MM.1S (cell line): ENCODE measurements at regions not wholly inside any gene's neighbourhood (a gene's known extent, or its start where the extent isn't known, plus 50 kb on each side); places are given as distances from the start of the nearest gene placed in this dataset.

Experiments used
- DNase-seq: peaks from one replicate; pipeline ENCODE4 v3.0.0-alpha.2; 2015
- H2AFZ ChIP-seq: fragments of 300-600 bp; sonication (generic); 2 replicates; pipeline ENCODE4 v1.6.0; 2016; ENCODE audit warnings: antibody characterized with exemption, low read length
- H3F3A ChIP-seq: fragments of 300-600 bp; sonication (generic); 2 replicates; pipeline ENCODE4 v1.6.1; 2016; ENCODE audit warnings: mild to moderate bottlenecking, antibody characterized with exemption, low read length, moderate library complexity, mixed read lengths; ENCODE audit not compliant: insufficient read depth
- H3K27ac ChIP-seq: fragments of 300-600 bp; sonication (generic); 2 replicates; pipeline ENCODE4 v1.5.1; 2016; ENCODE audit warnings: mild to moderate bottlenecking, low read length
- H3K27me3 ChIP-seq: fragments of 300-600 bp; sonication (generic); replicated peaks from 2 replicates; pipeline ENCODE4 v1.6.0; 2016; ENCODE audit warnings: low read length; ENCODE audit not compliant: insufficient read depth
- H3K36me3 ChIP-seq: fragments of 300-600 bp; sonication (generic); replicated peaks from 2 replicates; pipeline ENCODE4 v1.6.1; 2016; ENCODE audit warnings: mild to moderate bottlenecking, low read length, mixed read lengths; ENCODE audit not compliant: insufficient read depth
- H3K4me1 ChIP-seq: fragments of 300-600 bp; sonication (generic); 2 replicates; pipeline ENCODE4 v1.6.1; 2016; ENCODE audit warnings: low read length, mixed read lengths
- H3K4me2 ChIP-seq: fragments of 300-600 bp; sonication (generic); 2 replicates; pipeline ENCODE4 v1.6.0; 2016; ENCODE audit warnings: low read depth, low read length
- H3K4me3 ChIP-seq: fragments of 300-600 bp; sonication (generic); 2 replicates; pipeline ENCODE4 v1.5.1; 2016; ENCODE audit warnings: low read length, mixed read lengths
- H3K79me2 ChIP-seq: fragments of 300-600 bp; sonication (generic); 2 replicates; pipeline ENCODE4 v1.6.1; 2016; ENCODE audit warnings: mixed run types, low read length, mixed read lengths
- H3K9ac ChIP-seq: fragments of 300-600 bp; sonication (generic); 2 replicates; pipeline ENCODE4 v1.6.1; 2016; ENCODE audit warnings: low read length, mixed read lengths
- H3K9me2 ChIP-seq: fragments of 300-600 bp; sonication (generic); replicated peaks from 2 replicates; pipeline ENCODE4 v1.6.1; 2016; ENCODE audit warnings: mild to moderate bottlenecking, low read length, mixed read lengths; ENCODE audit not compliant: insufficient read depth
- H3K9me3 ChIP-seq: fragments of 300-600 bp; sonication (generic); replicated peaks from 2 replicates; pipeline ENCODE4 v1.6.1; 2016; ENCODE audit warnings: mild to moderate bottlenecking, low read length, mixed read lengths; ENCODE audit not compliant: insufficient read depth
- H4K20me1 ChIP-seq: fragments of 300-600 bp; sonication (generic); 2 replicates; pipeline ENCODE4 v1.6.1; 2016; ENCODE audit warnings: mild to moderate bottlenecking, low read length, moderate library complexity, mixed read lengths; ENCODE audit not compliant: insufficient read depth
- CTCF ChIP-seq: fragments of 300-600 bp; sonication (generic); IDR thresholded peaks from 2 replicates; pipeline ENCODE4 v1.5.1; 2016; ENCODE audit warnings: antibody characterized with exemption, low read length, mixed read lengths
- EZH2 ChIP-seq: fragments of 300-600 bp; sonication (generic); optimal IDR thresholded peaks from 2 replicates; pipeline ENCODE3; 2017; ENCODE audit warnings: low read depth, mild to moderate bottlenecking, antibody characterized with exemption, low read length, mixed read lengths
- EZH2phosphoT487 ChIP-seq: fragments of 300-600 bp; sonication (generic); IDR thresholded peaks from 2 replicates; pipeline ENCODE4 v1.6.1; 2018; ENCODE audit warnings: antibody characterized with exemption, low read length

- Histone ChIP-seq H3K27me3 (no peaks in the 10 kb centered on the region), H3F3A (no peaks in the 10 kb centered on the region), H3K9me2 (no peaks in the 10 kb centered on the region), H3K4me3 (no peak overlapping the region), H3K36me3 (no peaks in the 10 kb centered on the region), H3K4me1 (no peaks in the 10 kb centered on the region), H3K79me2 (no peaks in the 10 kb centered on the region), H4K20me1 (no peaks in the 10 kb centered on the region), H2AFZ (no peak overlapping the region), H3K9ac (no peak overlapping the region), H3K27ac (no peak overlapping the region), H3K9me3 (no peaks in the 10 kb centered on the region), H3K4me2 (no peak overlapping the region)
- TF ChIP-seq CTCF (no peak), EZH2phosphoT487 (no peak)
- DNase-seq = no peak
These were observed 125.2 kb downstream of the BMP15 start for GRCh38 chrX:51035746-51036145.

- Histone ChIP-seq H3K4me3 (no peak overlapping the region), H3K9me2 (no peaks in the 10 kb centered on the region), H3K27ac (no peak overlapping the region), H3K79me2 (no peaks in the 10 kb centered on the region), H3K4me1 (no peaks in the 10 kb centered on the region), H3K27me3 (no peaks in the 10 kb centered on the region), H2AFZ (no peak overlapping the region), H4K20me1 (no peaks in the 10 kb centered on the region), H3K4me2 (no peak overlapping the region), H3K36me3 (no peaks in the 10 kb centered on the region), H3F3A (no peaks in the 10 kb centered on the region), H3K9me3 (no peaks in the 10 kb centered on the region), H3K9ac (no peak overlapping the region)
- DNase-seq = no peak
- TF ChIP-seq EZH2 (no peak), EZH2phosphoT487 (no peak), CTCF (no peak)
These were observed 137.4 kb downstream of the BMP15 start for GRCh38 chrX:51047950-51048349.

- no peak overlapping the region for H3K4me3 ChIP-seq
- H4K20me1 ChIP-seq = no peaks in the 10 kb centered on the region
- H3K79me2 ChIP-seq = no peaks in the 10 kb centered on the region
- H3K36me3 ChIP-seq = no peaks in the 10 kb centered on the region
- no peak overlapping the region for H3K4me2 ChIP-seq
- no peak for TF ChIP-seq EZH2phosphoT487
- no peak for TF ChIP-seq EZH2
- TF ChIP-seq CTCF = no peak
- no peaks in the 10 kb centered on the region for H3K9me3 ChIP-seq
- H3K9ac ChIP-seq = no peak overlapping the region
- H3K27me3 ChIP-seq = no peaks in the 10 kb centered on the region
- no peak overlapping the region for H3K27ac ChIP-seq
- no peaks in the 10 kb centered on the region for H3K9me2 ChIP-seq
- no peaks in the 10 kb centered on the region for H3K4me1 ChIP-seq
- H3F3A ChIP-seq = no peaks in the 10 kb centered on the region
- DNase-seq = no peak
- no peak overlapping the region for H2AFZ ChIP-seq
These were observed 143.2 kb downstream of the BMP15 start for GRCh38 chrX:51053741-51054140.
